NCI-H510A treated with DMSO at 0.1 percent for 48 hours (cell line): ENCODE measurements at regions not wholly inside any gene's neighbourhood (a gene's known extent, or its start where the extent isn't known, plus 50 kb on each side); places are given as distances from the start of the nearest gene placed in this dataset.
"Not testable (repeated sequence)": the region's sequence is repeated elsewhere in the genome, so short reads cannot be mapped to it uniquely, and the experiment has no call there.

Experiments
- DNase-seq: peaks from one replicate; lab custom pipeline; 2025; lab: John Stamatoyannopoulos, UW

GRCh38 chr6:88499436-88499835 lies 333.3 kb upstream of the CNR1 start:
- no peak for DNase-seq

- not testable (repeated sequence) for DNase-seq
Observed at GRCh38 chr6:88497403-88497802, 331.3 kb upstream of the CNR1 start.

- DNase-seq: no peak
Observed at GRCh38 chr6:88494401-88495140, 328.4 kb upstream of the CNR1 start.

GRCh38 chr6:88493717-88494116 lies 327.6 kb upstream of the CNR1 start:
- DNase-seq: no peak

DNA sequence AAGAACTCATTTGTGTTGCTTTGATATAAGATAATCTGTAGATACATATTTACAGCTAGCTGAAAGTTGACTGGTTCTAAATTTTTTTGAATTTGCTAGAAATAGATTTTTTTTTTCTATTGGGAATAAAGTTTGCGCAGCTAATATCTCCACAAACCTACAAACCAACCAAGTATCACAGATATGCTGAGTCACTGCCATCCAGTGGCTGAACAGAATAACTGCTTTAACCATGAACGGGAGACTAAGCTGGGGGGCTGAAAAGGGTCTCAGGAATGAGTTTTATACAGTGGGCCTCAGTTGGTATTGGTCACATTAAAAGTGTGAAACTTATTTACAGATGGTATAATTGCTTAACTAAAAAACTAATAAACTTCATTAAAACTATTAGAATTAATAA lies 326.7 kb upstream of the CNR1 start:
- DNase-seq: no peak

DNA sequence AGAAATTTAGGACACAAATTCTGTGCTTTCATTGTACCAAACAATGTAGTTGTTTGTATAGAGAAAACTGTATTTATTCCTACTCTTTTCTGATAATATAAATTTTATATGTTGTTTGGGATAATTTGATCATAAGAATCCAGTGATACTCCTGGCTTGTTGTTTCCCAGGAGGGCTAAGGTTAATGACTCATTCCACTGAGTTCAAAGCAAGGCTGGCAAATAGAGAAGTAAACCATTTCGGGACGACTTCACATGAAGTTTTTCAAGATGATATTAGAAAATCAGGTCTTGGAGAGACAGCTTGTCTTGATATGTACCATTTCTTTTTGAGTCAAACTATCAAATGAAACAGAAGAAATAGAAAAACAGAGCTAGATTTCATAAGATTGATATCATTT lies 326.1 kb upstream of the CNR1 start:
- no peak for DNase-seq

- no peak for DNase-seq
Observed at GRCh38 chr6:88491266-88491880, 325.2 kb upstream of the CNR1 start.

GRCh38 chr6:88490908-88491264 lies 324.7 kb upstream of the CNR1 start:
- DNase-seq: no peak

DNA sequence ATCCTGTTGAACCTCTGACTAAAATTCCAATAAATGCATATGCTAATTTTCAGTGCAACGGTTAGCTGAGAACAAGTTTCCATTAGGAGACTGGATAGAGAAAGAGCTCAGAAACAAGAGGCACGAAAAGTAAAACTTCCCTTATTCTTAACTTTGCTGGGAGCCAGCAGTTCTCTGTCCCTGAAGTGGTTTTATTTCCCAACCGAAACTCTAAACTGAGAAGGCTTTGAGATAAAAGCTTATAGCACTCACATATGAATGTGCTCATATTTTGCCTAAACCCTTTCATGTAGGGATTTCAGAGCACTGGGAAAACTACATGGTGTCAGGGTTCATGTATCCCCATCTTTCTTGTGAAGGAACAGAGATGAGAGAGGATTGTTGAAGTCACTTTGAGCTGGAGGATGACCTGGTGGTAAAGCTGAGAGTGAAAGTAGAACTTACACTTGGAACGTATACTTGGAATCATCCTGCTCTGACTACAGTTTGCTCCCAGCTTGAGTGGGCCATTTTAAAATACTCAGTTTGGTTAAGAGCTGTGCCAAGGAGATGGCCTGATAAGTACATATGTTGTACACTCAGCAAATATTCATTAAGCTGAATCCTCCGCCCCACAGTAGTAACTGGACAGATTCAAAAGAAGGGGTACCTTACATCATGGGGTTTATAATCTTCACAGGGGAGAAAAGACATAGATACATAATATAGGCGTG lies 324.2 kb upstream of the CNR1 start:
- no peak for DNase-seq

- no peak for DNase-seq
Observed at GRCh38 chr6:88483424-88483823, 317.3 kb upstream of the CNR1 start.

- DNase-seq: no peak
Observed at GRCh38 chr6:88482465-88482864, 316.3 kb upstream of the CNR1 start.

DNA sequence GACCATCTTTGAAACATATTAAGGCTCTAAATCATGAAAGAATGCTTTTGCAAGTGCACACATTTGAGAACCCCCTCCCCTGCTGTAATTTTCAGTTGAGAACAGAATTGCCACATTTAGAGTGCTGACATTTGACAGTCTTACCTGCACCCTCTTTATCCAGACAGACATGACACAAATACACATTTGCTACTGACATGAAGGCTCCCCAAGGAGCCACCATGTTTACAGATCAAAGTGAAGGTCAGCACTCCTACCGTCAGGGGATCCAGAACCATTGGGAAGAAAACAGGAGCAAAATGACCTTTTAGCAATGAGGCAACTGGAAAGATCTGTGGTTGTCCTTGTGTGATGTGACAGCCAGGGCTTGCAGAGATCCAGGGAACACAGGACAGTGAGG lies 315.4 kb upstream of the CNR1 start:
- no peak for DNase-seq

- no peak for DNase-seq
Observed at GRCh38 chr6:88480816-88481215, 314.7 kb upstream of the CNR1 start.

DNA sequence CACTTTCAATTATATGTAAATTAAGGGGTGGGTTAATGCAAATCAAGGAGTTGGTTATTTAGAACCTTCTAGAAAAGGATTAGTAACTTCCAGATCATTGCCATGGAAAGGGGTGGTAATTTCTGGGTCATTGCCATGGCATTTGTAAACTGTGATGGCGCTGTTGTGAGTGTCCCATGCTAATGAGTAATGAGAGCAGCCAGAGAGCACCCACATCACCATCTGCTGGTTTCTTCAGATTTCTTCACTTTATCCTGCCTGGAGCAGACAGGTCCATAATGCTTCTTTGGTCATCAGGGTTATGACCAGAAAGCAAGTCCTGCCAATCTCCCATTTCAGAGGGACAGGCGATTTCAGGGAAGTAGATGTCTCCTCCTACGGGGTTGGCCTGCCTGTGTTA lies 311.3 kb upstream of the CNR1 start:
- peak; percentile 50 for DNase-seq

GRCh38 chr6:88476388-88476787 lies 310.2 kb upstream of the CNR1 start:
- no peak for DNase-seq

GRCh38 chr6:88474720-88475119 lies 308.6 kb upstream of the CNR1 start:
- no peak for DNase-seq

DNA sequence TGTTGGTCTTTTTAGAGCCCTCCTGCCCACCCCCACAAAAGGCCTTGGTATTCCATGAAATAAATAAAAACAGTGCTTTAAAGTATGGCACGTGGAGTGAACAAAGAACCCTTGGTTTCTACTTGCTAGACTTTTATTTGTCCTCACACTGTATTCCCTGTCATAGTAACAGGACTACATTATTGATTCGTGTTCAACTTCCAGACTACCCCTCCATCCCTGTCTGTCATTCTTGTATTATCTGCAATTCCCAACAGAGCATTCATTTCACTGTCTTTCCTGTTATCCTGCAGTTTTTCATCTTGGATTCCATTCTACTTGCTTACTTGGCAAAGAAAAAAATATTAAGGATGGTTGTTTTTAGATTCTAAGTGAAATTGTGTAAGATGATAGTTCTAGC lies 307.4 kb upstream of the CNR1 start:
- DNase-seq: no peak

DNA sequence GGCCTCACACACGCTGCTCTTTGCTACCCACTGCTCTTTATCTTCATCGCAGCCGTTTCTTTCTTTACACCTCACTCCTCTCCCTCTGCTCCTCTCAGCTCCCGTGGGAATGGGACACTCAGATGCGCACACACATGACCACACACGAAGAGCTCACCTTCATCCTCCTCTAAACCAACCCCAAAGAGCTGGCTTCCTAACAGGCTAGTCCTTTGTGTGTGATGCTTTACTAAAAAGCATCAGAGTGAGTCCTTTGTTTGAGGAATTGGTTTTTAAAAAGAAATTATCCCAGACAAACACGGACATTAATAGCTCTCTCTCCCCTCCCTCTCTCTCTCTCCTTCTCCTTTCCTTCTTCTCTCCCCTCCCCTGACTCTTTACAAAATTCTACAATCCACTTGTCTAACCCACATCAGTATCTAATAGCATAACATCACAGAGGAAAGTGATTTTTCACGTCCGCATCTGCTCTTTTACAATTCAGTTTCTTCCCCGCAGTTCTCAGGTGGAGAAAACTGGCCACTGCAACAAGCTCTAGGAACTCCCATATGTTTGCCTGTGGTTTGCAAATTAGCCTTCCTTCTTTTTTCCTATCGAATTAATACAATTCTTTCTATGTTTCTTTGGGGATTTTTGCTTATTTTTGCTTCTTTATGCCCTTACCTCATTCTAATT lies 306.8 kb upstream of the CNR1 start:
- no peak for DNase-seq

DNA sequence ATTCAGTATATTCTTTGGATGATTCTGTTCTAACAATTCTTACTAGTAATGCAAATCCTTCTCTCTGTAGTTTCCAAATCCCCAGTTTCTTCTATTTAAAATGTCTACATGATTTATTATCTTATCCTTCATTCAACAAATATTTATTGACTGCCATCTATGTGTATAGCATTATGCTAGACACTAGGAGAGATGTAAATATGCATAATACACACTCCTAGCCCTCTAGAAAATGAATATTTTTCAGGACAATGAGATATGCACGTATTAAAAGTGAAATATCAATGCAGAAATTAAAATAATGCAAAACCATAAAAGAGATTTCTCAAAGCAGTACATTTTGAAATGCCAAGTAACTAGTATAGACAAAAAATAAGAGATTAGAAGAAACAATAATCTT lies 293.5 kb upstream of the CNR1 start:
- DNase-seq: no peak

GRCh38 chr6:88459189-88459588 lies 293.0 kb upstream of the CNR1 start:
- DNase-seq: no peak

- no peak for DNase-seq
Observed at GRCh38 chr6:88458662-88459061, 292.5 kb upstream of the CNR1 start.

DNA sequence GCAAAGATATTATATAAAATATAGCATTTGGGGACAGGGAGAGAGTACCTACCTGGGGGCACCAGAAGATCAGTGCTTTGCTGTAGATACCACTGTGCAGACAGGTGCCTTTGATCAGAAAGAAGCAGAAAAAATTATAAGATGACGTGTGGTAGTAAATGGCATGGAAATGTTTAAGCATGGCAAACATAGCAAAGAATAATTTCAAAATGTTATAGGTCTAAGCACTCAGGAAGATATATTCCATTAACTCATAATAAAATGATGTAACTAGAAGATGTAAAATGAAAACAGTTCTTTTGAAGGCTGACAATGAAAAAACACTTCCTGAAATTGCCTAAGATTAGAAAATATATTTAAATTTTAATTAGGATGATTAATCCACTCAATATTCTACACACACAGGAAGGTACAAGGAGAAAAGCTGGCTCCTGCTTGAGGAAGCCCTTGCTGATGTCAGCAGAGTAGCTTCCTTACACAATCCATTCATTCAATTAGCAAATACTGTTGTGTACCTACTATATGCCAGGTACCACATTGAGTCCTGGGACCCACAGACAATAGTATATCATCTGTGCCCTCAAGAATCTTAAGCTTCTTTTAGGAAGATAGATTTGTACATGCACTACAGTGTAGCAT lies 290.2 kb upstream of the CNR1 start:
- no peak for DNase-seq
